ENCODE measurements at regions not wholly inside any gene's neighbourhood (a gene's known extent, or its start where the extent isn't known, plus 50 kb on each side); places are given as distances from the start of the nearest gene placed in this dataset.
"Not testable (repeated sequence)": the region's sequence is repeated elsewhere in the genome, so short reads cannot be mapped to it uniquely, and the experiment has no call there.

DNA sequence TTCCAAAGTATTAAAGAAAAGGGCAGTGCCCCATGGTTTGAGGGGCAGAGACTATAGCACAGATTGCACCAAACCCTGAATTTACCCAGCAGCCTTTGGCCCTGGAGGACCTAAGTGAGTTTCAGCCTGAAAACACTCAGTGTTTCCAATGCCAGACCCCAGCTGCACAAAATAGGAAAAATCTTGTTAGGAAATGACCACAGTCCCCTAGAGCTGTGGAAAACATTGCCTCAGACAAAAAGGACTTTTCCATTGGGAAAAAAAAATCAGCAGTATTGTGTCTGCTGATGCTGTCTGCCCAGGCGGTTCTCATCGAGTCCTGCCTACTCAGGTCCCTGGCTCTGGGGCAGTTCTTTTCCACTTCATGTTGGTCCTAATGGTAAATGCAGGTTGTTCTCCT, 121.7 kb upstream of the DLG1 start:
- Histone ChIP-seq H3K79me2 (ENCODE audit: insufficient read depth, low read depth) (no peaks in the 10 kb centered on the region), H3K9ac (no peak overlapping the region), H3K4me3 (IDR thresholded peaks at IDR 0.05; ENCODE audit: insufficient read depth, low read depth, low read length) (no peak overlapping the region), H3K27me3 (ENCODE audit: insufficient read depth, low read depth) (no peaks in the 10 kb centered on the region), H4K20me1 (ENCODE audit: insufficient read depth) (no peaks in the 10 kb centered on the region), H3K4me2 (no peak overlapping the region), H3K4me1 (ENCODE audit: low read depth, poor library complexity, severe bottlenecking) (no peaks in the 10 kb centered on the region), H3K27ac (no peak overlapping the region), H3K36me3 (ENCODE audit: insufficient read depth) (no peaks in the 10 kb centered on the region), H2AFZ (ENCODE audit: low read depth) (no peak overlapping the region)
- TF ChIP-seq CTCF (conservative IDR thresholded peaks at IDR 0.05; ENCODE audit: low read depth, low read length) = no peak

GRCh38 chr3:197419696-197420095, 121.3 kb upstream of the DLG1 start:
- Histone ChIP-seq H3K9ac (no peak overlapping the region), H3K4me3 (IDR thresholded peaks at IDR 0.05; ENCODE audit: insufficient read depth, low read depth, low read length) (no peak overlapping the region)

GRCh38 chr3:197417911-197418618, 119.7 kb upstream of the DLG1 start:
- no peak overlapping the region for H3K4me2 ChIP-seq

More at GRCh38 chr3:197419696-197420095, 121.3 kb upstream of the DLG1 start:
- Histone ChIP-seq H3K4me2 (no peak overlapping the region), H3K27ac (no peak overlapping the region), H3K36me3 (ENCODE audit: insufficient read depth) (no peaks in the 10 kb centered on the region), H2AFZ (ENCODE audit: low read depth) (no peak overlapping the region), H3K79me2 (ENCODE audit: insufficient read depth, low read depth) (no peaks in the 10 kb centered on the region), H3K4me1 (ENCODE audit: low read depth, poor library complexity, severe bottlenecking) (no peaks in the 10 kb centered on the region), H3K27me3 (ENCODE audit: insufficient read depth, low read depth) (no peaks in the 10 kb centered on the region), H4K20me1 (ENCODE audit: insufficient read depth) (no peaks in the 10 kb centered on the region)
- no peak for TF ChIP-seq CTCF (conservative IDR thresholded peaks at IDR 0.05; ENCODE audit: low read depth, low read length)

DNA sequence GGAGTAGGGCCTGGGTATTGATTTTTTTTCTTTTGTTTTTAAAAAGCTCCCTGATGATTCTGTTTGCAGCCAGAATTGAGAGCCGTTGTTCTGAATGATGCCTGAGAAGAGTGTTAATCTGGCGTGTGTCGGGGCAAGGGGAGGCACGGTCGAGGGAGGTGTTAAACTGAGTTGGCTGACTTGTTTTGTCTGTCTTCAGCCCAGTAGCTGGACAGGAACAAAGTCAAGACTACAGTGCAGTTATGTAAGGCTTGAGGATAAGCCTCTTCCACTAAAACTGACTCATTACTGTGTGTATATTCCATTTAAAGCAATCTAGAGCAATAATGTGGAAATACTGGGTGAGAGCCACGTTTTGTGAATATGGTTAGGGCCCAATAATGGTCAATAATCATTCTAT, 119.0 kb upstream of the DLG1 start:
- no peaks in the 10 kb centered on the region for H3K36me3 ChIP-seq (ENCODE audit: insufficient read depth)
- H3K4me3 ChIP-seq (IDR thresholded peaks at IDR 0.05; ENCODE audit: insufficient read depth, low read depth, low read length) = no peak overlapping the region
- H3K79me2 ChIP-seq (ENCODE audit: insufficient read depth, low read depth) = no peaks in the 10 kb centered on the region
- no peak for TF ChIP-seq CTCF (conservative IDR thresholded peaks at IDR 0.05; ENCODE audit: low read depth, low read length)
- H2AFZ ChIP-seq (ENCODE audit: low read depth) = no peak overlapping the region
- no peak overlapping the region for H3K27ac ChIP-seq
- H3K27me3 ChIP-seq (ENCODE audit: insufficient read depth, low read depth) = no peaks in the 10 kb centered on the region
- H3K4me1 ChIP-seq (ENCODE audit: low read depth, poor library complexity, severe bottlenecking) = no peaks in the 10 kb centered on the region
- H4K20me1 ChIP-seq (ENCODE audit: insufficient read depth) = no peaks in the 10 kb centered on the region
- no peak overlapping the region for H3K9ac ChIP-seq
- H3K4me2 ChIP-seq = no peak overlapping the region

More at GRCh38 chr3:197417911-197418618, 119.7 kb upstream of the DLG1 start:
- no peak overlapping the region for H3K4me3 ChIP-seq (IDR thresholded peaks at IDR 0.05; ENCODE audit: insufficient read depth, low read depth, low read length)
- no peak overlapping the region for H3K27ac ChIP-seq
- H3K36me3 ChIP-seq (ENCODE audit: insufficient read depth) = no peaks in the 10 kb centered on the region
- H2AFZ ChIP-seq (ENCODE audit: low read depth) = no peak overlapping the region
- no peak overlapping the region for H3K9ac ChIP-seq
- TF ChIP-seq CTCF (conservative IDR thresholded peaks at IDR 0.05; ENCODE audit: low read depth, low read length) = no peak
- no peaks in the 10 kb centered on the region for H3K4me1 ChIP-seq (ENCODE audit: low read depth, poor library complexity, severe bottlenecking)
- H4K20me1 ChIP-seq (ENCODE audit: insufficient read depth) = no peaks in the 10 kb centered on the region
- no peaks in the 10 kb centered on the region for H3K79me2 ChIP-seq (ENCODE audit: insufficient read depth, low read depth)
- no peaks in the 10 kb centered on the region for H3K27me3 ChIP-seq (ENCODE audit: insufficient read depth, low read depth)

DNA sequence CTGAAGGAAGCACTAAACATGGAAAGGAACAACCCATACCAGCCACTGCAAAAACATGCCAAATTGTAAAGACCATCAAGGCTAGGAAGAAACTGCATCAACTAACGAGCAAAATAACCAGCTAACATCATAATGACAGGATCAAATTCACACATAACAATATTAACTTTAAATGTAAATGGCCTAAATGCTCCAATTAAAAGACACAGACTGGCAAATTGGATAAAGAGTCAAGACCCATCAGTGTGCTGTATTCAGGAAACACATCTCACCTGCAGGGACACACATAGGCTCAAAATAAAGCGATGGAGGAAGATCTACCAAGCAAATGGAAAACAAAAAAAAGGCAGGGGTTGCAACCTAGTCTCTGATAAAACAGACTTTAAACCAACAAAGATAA, 113.5 kb upstream of the DLG1 start:
- not testable (repeated sequence) for H3K4me3 ChIP-seq (IDR thresholded peaks at IDR 0.05; ENCODE audit: insufficient read depth, low read depth, low read length)

DNA sequence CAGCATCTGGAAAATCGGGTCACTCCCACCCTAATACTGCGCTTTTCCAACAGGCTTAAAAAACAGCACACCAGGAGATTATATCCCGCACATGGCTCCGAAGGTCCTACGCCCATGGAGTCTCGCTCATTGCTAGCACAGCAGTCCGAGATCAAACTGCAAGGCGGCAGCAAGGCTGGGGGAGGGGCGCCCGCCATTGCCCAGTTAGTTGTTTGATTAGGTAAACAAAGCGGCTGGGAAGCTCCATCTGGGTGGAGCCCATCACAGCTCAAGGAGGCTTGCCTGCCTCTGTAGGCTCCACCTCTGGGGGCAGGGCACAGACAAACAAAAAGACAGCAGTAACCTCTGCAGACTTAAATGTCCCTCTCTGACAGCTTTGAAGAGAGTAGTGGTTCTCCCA, 111.8 kb upstream of the DLG1 start:
- not testable (repeated sequence) for H4K20me1 ChIP-seq (ENCODE audit: insufficient read depth); H3K4me3 ChIP-seq (IDR thresholded peaks at IDR 0.05; ENCODE audit: insufficient read depth, low read depth, low read length); H3K4me1 ChIP-seq (ENCODE audit: low read depth, poor library complexity, severe bottlenecking); H3K27me3 ChIP-seq (ENCODE audit: insufficient read depth, low read depth); H3K36me3 ChIP-seq (ENCODE audit: insufficient read depth); H3K27ac ChIP-seq; H3K79me2 ChIP-seq (ENCODE audit: insufficient read depth, low read depth); H3K9ac ChIP-seq; H3K4me2 ChIP-seq; H2AFZ ChIP-seq (ENCODE audit: low read depth)

More for the DNA sequence above, 113.5 kb upstream of the DLG1 start:
- not testable (repeated sequence) for H4K20me1 ChIP-seq (ENCODE audit: insufficient read depth); H3K4me2 ChIP-seq; H3K79me2 ChIP-seq (ENCODE audit: insufficient read depth, low read depth); H3K4me1 ChIP-seq (ENCODE audit: low read depth, poor library complexity, severe bottlenecking); H3K27me3 ChIP-seq (ENCODE audit: insufficient read depth, low read depth); H3K9ac ChIP-seq; H3K27ac ChIP-seq; H2AFZ ChIP-seq (ENCODE audit: low read depth); H3K36me3 ChIP-seq (ENCODE audit: insufficient read depth)

Data from KMS-11 (cell line).